PC-9 (cell line): ENCODE measurements at regions not wholly inside any gene's neighbourhood (a gene's known extent, or its start where the extent isn't known, plus 50 kb on each side); places are given as distances from the start of the nearest gene placed in this dataset.

Experiments
- BruUV-seq: library from RNA; stranded (reverse); fragments of 400-500 nt; replicated peaks from 2 replicates; lab custom pipeline; 2021; lab: Mats Ljungman, UMichigan
- CTCF ChIA-PET: fragments of 300-600 bp; sonication (Branson Sonifier 250); formaldehyde crosslinking; loops from one replicate; lab custom pipeline; 2022; ENCODE audit warnings: antibody characterized with exemption; lab: Charles Lee
- POLR2A ChIA-PET: fragments of 300-600 bp; sonication (Branson Sonifier 250); formaldehyde crosslinking; loops from one replicate; lab custom pipeline; 2022; ENCODE audit warnings: antibody characterized with exemption; ENCODE audit not compliant: unreplicated experiment; lab: Charles Lee
- DNase-seq, 2 experiments: peaks; one replicate each; pipeline versions ENCODE4 v3.0.0 to v3.0.0-alpha.2; 2015 to 2022; ENCODE audit warnings: mixed read lengths in 1 of 2
- H2AFZ ChIP-seq: fragments of 200-600 bp; sonication (generic); 2 replicates; pipeline ENCODE4 v1.8.1; 2017; ENCODE audit warnings: antibody characterized with exemption
- H3F3A ChIP-seq: fragments of 200-600 bp; sonication (generic); 2 replicates; pipeline ENCODE4 v1.8.1; 2017; ENCODE audit warnings: antibody characterized with exemption, mild to moderate bottlenecking, low read depth; ENCODE audit not compliant: insufficient read depth
- H3K27ac ChIP-seq: fragments of 200-600 bp; sonication (generic); 2 replicates; pipeline ENCODE4 v1.6.1; 2016; ENCODE audit warnings: mixed run types
- H3K27me3 ChIP-seq: fragments of 200-600 bp; sonication (generic); 2 replicates; pipeline ENCODE4 v1.6.1; 2016; ENCODE audit warnings: low read depth, mixed run types; ENCODE audit not compliant: insufficient read depth
- H3K36me3 ChIP-seq: fragments of 200-600 bp; sonication (generic); 2 replicates; pipeline ENCODE4 v1.6.1; 2016; ENCODE audit warnings: low read depth, mixed run types
- H3K4me1 ChIP-seq: fragments of 200-600 bp; sonication (generic); replicated peaks from 2 replicates; pipeline ENCODE4 v1.6.1; 2016; ENCODE audit warnings: mixed run types; ENCODE audit not compliant: insufficient read depth
- H3K4me2 ChIP-seq: fragments of 200-600 bp; sonication (generic); 2 replicates; pipeline ENCODE4 v1.6.1; 2017; ENCODE audit warnings: mixed run types
- H3K4me3 ChIP-seq: fragments of 200-600 bp; sonication (generic); 2 replicates; pipeline ENCODE4 v1.6.1; 2016; ENCODE audit warnings: mixed run types
- H3K79me2 ChIP-seq: fragments of 200-600 bp; sonication (generic); 2 replicates; pipeline ENCODE4 v1.6.1; 2017; ENCODE audit warnings: low read depth, mixed run types
- H3K9me2 ChIP-seq: fragments of 200-600 bp; sonication (generic); 2 replicates; pipeline ENCODE4 v1.8.1; 2017; ENCODE audit warnings: mild to moderate bottlenecking; ENCODE audit not compliant: insufficient read depth
- H3K9me3 ChIP-seq: fragments of 200-600 bp; sonication (generic); 2 replicates; pipeline ENCODE4 v1.8.1; 2016; ENCODE audit warnings: low read depth; ENCODE audit not compliant: insufficient read depth
- H4K20me1 ChIP-seq: fragments of 200-600 bp; sonication (generic); 2 replicates; pipeline ENCODE4 v1.8.1; 2017; ENCODE audit not compliant: insufficient read depth
- CTCF ChIP-seq: fragments of 200-600 bp; sonication (generic); conservative IDR thresholded peaks from 2 replicates; pipeline ENCODE4 v1.6.1; 2017; ENCODE audit warnings: mixed run types, antibody characterized with exemption, mild to moderate bottlenecking, moderate library complexity
- EZH2 ChIP-seq: fragments of 200-600 bp; sonication (generic); IDR thresholded peaks from 2 replicates; pipeline ENCODE4 v1.8.0; 2017; ENCODE audit warnings: antibody characterized with exemption, low read depth
- intact Hi-C: fragments of 100-400 bp; cut with micrococcal nuclease; formaldehyde crosslinking; loops from one replicate; pipeline ENCODE4 v1.10.0; 2022; ENCODE audit not compliant: unreplicated experiment

- CTCF ChIA-PET = no interaction called here
- H2AFZ ChIP-seq = no peak overlapping the region
- H4K20me1 ChIP-seq = no peaks in the 10 kb centered on the region
- H3K9me2 ChIP-seq = no peaks in the 10 kb centered on the region
- H3F3A ChIP-seq = no peaks in the 10 kb centered on the region
- H3K79me2 ChIP-seq = no peaks in the 10 kb centered on the region
- intact Hi-C loops = no loop called here
- H3K27ac ChIP-seq = no peak overlapping the region
- no peak for DNase-seq
- no peak for TF ChIP-seq CTCF
- no peak for TF ChIP-seq EZH2
- H3K9me3 ChIP-seq = no peaks in the 10 kb centered on the region
- no peak overlapping the region for H3K4me3 ChIP-seq
- POLR2A ChIA-PET = no interaction called here
- no peaks in the 10 kb centered on the region for H3K36me3 ChIP-seq
- H3K27me3 ChIP-seq = no peaks in the 10 kb centered on the region
- no peaks in the 10 kb centered on the region for H3K4me1 ChIP-seq
- H3K4me2 ChIP-seq = no peak overlapping the region
- BruUV-seq = no TSS peak
Observed at GRCh38 chr6:4243237-4243636, 107.9 kb upstream of the ECI2 start.

GRCh38 chr6:4242601-4243000 is 107.2 kb upstream of the ECI2 start:
- intact Hi-C loops = no loop called here
- POLR2A ChIA-PET = no interaction called here
- CTCF ChIA-PET = no interaction called here
- H3K27ac ChIP-seq = no peak overlapping the region
- H3K9me3 ChIP-seq = no peaks in the 10 kb centered on the region
- no peaks in the 10 kb centered on the region for H3K36me3 ChIP-seq
- no peak overlapping the region for H3K4me2 ChIP-seq
- no peak overlapping the region for H3K4me3 ChIP-seq
- BruUV-seq = no TSS peak
- H3K27me3 ChIP-seq = no peaks in the 10 kb centered on the region
- no peaks in the 10 kb centered on the region for H4K20me1 ChIP-seq
- H2AFZ ChIP-seq = no peak overlapping the region
- no peaks in the 10 kb centered on the region for H3K9me2 ChIP-seq
- H3K79me2 ChIP-seq = no peaks in the 10 kb centered on the region
- H3F3A ChIP-seq = no peaks in the 10 kb centered on the region
- no peaks in the 10 kb centered on the region for H3K4me1 ChIP-seq
- TF ChIP-seq CTCF (no peak), EZH2 (no peak)
- no peak for DNase-seq

- Histone ChIP-seq H3F3A (no peaks in the 10 kb centered on the region), H3K9me3 (no peaks in the 10 kb centered on the region), H2AFZ (no peak overlapping the region), H3K36me3 (no peaks in the 10 kb centered on the region), H4K20me1 (no peaks in the 10 kb centered on the region), H3K27me3 (no peaks in the 10 kb centered on the region), H3K4me1 (no peaks in the 10 kb centered on the region), H3K27ac (no peak overlapping the region), H3K79me2 (no peaks in the 10 kb centered on the region), H3K9me2 (no peaks in the 10 kb centered on the region), H3K4me3 (no peak overlapping the region), H3K4me2 (no peak overlapping the region)
- no peak for DNase-seq
- POLR2A ChIA-PET = interaction anchor here (0.6 kb wide), 1 partner anchor 255 kb away, joined by 3 read pairs; no protein-coding TSS in a partner anchor
- no TSS peak for BruUV-seq
- TF ChIP-seq CTCF (no peak), EZH2 (no peak)
- intact Hi-C loops = no loop called here
- CTCF ChIA-PET = no interaction called here
Observed at GRCh38 chr6:4240148-4240547, 104.8 kb upstream of the ECI2 start.
